ENCODE measurements at regions not wholly inside any gene's neighbourhood (a gene's known extent, or its start where the extent isn't known, plus 50 kb on each side); places are given as distances from the start of the nearest gene placed in this dataset.

GRCh38 chr5:152226191-152226590 lies 178.9 kb downstream of the NMUR2 start:
- Histone ChIP-seq H3K4me1 (ENCODE audit: control insufficient read depth, insufficient read depth, low read length) (no peaks in the 10 kb centered on the region), H3K9ac (ENCODE audit: low read length) (no peak overlapping the region), H3K27me3 (ENCODE audit: control insufficient read depth, insufficient read depth, low read length) (no peaks in the 10 kb centered on the region), H3K36me3 (ENCODE audit: control insufficient read depth, insufficient read depth, low read length) (no peaks in the 10 kb centered on the region), H3K27ac (ENCODE audit: low read depth, low read length) (no peak overlapping the region), H3K4me3 (ENCODE audit: low read depth, low read length) (no peak overlapping the region), H3K9me3 (ENCODE audit: control insufficient read depth, insufficient read depth, low read depth, low read length) (no peaks in the 10 kb centered on the region)

DNA sequence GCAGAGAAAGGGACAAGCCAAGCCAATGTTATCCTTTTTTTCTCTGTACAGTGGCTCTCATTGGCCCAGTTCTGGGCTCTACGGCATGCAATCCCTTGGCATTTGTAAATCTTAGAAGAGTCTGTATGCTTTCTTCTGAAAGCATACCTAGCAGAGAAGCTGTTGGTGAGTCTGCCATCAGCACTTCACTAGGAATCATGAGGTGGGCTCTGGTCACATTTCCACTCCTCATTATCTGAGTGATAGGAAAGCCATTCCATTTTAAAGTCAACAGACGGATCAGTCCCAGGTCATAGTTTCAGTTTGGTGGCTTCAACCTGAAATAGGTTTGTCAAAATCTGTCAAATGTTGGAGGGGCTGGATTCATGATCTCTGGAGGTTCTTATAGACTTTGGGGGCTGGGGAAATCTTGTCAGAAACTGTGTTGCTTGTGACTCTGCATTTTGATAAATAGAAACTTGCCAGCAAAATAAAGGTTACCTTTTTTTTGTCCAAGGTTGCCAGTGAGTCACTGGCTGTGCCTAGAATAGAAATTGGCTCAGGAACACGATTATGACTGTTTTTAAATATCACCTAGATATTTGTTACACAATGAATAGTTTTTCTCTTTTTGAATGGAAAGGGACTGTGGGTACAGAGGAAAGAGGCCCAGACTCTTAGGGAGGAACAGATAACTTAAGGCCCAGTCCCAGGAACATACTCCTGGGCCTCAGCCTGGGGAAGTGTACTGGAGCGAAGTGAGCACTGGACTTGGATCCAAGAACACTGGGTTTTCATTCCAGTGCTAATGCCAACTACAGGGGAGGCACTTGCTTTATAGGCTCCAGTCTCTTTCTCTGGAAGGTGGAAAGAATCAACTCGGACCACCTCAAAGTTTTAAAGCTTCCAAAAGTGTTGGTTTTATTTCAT lies 183.1 kb downstream of the NMUR2 start:
- Histone ChIP-seq H3K4me1 (ENCODE audit: control insufficient read depth, insufficient read depth, low read length) (no peaks in the 10 kb centered on the region), H3K9ac (ENCODE audit: low read length) (no peak overlapping the region), H3K9me3 (ENCODE audit: control insufficient read depth, insufficient read depth, low read depth, low read length) (no peaks in the 10 kb centered on the region), H3K36me3 (ENCODE audit: control insufficient read depth, insufficient read depth, low read length) (no peaks in the 10 kb centered on the region), H3K4me3 (ENCODE audit: low read depth, low read length) (no peak overlapping the region), H3K27ac (ENCODE audit: low read depth, low read length) (no peak overlapping the region), H3K27me3 (ENCODE audit: control insufficient read depth, insufficient read depth, low read length) (no peaks in the 10 kb centered on the region)

- Histone ChIP-seq H3K27ac (ENCODE audit: low read depth, low read length) (no peak overlapping the region), H3K27me3 (ENCODE audit: control insufficient read depth, insufficient read depth, low read length) (no peaks in the 10 kb centered on the region), H3K9me3 (ENCODE audit: control insufficient read depth, insufficient read depth, low read depth, low read length) (peaks cover 1% of the 10 kb centered on the region; the same call in 1 of the 2 replicates), H3K36me3 (ENCODE audit: control insufficient read depth, insufficient read depth, low read length) (no peaks in the 10 kb centered on the region), H3K4me1 (ENCODE audit: control insufficient read depth, insufficient read depth, low read length) (no peaks in the 10 kb centered on the region), H3K9ac (ENCODE audit: low read length) (no peak overlapping the region), H3K4me3 (ENCODE audit: low read depth, low read length) (no peak overlapping the region)
Measured at GRCh38 chr5:152218694-152219093, 186.4 kb downstream of the NMUR2 start.

DNA sequence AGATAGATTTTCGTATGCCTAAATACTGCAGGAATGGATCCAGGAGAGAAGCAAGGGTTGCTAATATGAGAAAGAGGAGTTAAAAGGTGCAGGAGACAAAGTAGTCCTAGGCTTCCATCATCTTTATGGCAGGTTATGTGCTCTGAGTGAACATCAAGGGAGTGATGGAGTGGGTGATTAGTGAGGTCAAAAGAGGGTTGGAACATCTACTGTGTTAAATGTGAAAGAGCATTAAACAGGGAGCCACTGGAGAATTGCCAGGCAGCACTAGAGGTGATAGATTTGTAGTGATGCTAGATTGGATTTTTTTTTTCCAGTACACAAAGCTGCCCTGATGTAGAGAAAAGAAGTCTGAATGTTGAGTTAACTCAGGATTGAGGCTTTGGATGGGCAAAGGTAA lies 199.3 kb downstream of the NMUR2 start:
- Histone ChIP-seq H3K27ac (ENCODE audit: low read depth, low read length) (no peak overlapping the region), H3K9me3 (ENCODE audit: control insufficient read depth, insufficient read depth, low read depth, low read length) (peaks cover 8% of the 10 kb centered on the region; the same call in 1 of the 2 replicates), H3K4me3 (ENCODE audit: low read depth, low read length) (no peak overlapping the region), H3K27me3 (ENCODE audit: control insufficient read depth, insufficient read depth, low read length) (no peaks in the 10 kb centered on the region), H3K4me1 (ENCODE audit: control insufficient read depth, insufficient read depth, low read length) (no peaks in the 10 kb centered on the region), H3K36me3 (ENCODE audit: control insufficient read depth, insufficient read depth, low read length) (no peaks in the 10 kb centered on the region), H3K9ac (ENCODE audit: low read length) (no peak overlapping the region)

- H3K4me1 ChIP-seq (ENCODE audit: control insufficient read depth, insufficient read depth, low read length): no peaks in the 10 kb centered on the region
- H3K27me3 ChIP-seq (ENCODE audit: control insufficient read depth, insufficient read depth, low read length): no peaks in the 10 kb centered on the region
- peaks cover 8% of the 10 kb centered on the region; the same call in 1 of the 2 replicates for H3K9me3 ChIP-seq (ENCODE audit: control insufficient read depth, insufficient read depth, low read depth, low read length)
- H3K9ac ChIP-seq (ENCODE audit: low read length): no peak overlapping the region
- H3K4me3 ChIP-seq (ENCODE audit: low read depth, low read length): no peak overlapping the region
- no peaks in the 10 kb centered on the region for H3K36me3 ChIP-seq (ENCODE audit: control insufficient read depth, insufficient read depth, low read length)
- no peak overlapping the region for H3K27ac ChIP-seq (ENCODE audit: low read depth, low read length)
Measured at GRCh38 chr5:152202321-152202720, 202.8 kb downstream of the NMUR2 start.

DNA sequence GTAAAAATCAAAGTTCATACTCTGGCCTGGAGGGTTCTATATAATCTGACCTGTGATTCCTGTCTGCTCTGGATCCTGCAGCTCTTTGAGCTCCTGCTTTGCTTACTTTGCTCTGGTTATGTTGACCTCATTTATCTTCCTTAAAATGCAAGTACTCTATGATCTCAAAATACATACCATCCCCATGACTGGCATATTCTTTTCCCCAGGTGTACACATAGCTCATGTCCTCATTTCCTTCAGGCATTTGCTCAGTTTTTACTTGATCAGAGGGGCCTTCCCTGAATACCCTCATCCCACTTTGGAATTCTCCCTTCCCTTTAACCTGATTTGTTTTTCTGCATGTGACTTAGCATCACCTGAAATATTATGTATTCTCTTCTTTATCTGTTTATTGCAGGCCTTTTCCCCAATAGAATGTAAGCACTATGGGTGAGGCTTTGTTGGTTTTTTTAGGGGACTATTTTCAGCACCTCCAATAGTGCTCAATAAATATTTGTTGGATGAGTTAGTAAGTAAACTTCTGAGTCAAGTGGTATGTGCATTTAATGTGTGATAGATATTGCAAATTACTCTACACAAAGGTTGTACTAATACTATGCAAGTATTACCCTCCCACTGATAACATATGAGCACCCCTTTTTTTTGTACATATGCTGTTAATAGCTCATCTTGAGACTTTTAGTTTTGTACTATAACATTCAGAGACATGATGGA lies 211.5 kb downstream of the NMUR2 start:
- no peaks in the 10 kb centered on the region for H3K27me3 ChIP-seq (ENCODE audit: control insufficient read depth, insufficient read depth, low read length)
- H3K36me3 ChIP-seq (ENCODE audit: control insufficient read depth, insufficient read depth, low read length): no peaks in the 10 kb centered on the region
- no peaks in the 10 kb centered on the region for H3K4me1 ChIP-seq (ENCODE audit: control insufficient read depth, insufficient read depth, low read length)
- H3K27ac ChIP-seq (ENCODE audit: low read depth, low read length): no peak overlapping the region
- no peak overlapping the region for H3K4me3 ChIP-seq (ENCODE audit: low read depth, low read length)
- H3K9ac ChIP-seq (ENCODE audit: low read length): no peak overlapping the region
- H3K9me3 ChIP-seq (ENCODE audit: control insufficient read depth, insufficient read depth, low read depth, low read length): no peaks in the 10 kb centered on the region

GRCh38 chr5:152188251-152188650 lies 216.8 kb downstream of the NMUR2 start:
- Histone ChIP-seq H3K27me3 (ENCODE audit: control insufficient read depth, insufficient read depth, low read length) (no peaks in the 10 kb centered on the region), H3K9me3 (ENCODE audit: control insufficient read depth, insufficient read depth, low read depth, low read length) (0 out of 2 replicates have a peak, but pooled peaks cover 4% of the 10 kb centered on the region), H3K27ac (ENCODE audit: low read depth, low read length) (no peak overlapping the region), H3K36me3 (ENCODE audit: control insufficient read depth, insufficient read depth, low read length) (no peaks in the 10 kb centered on the region), H3K4me1 (ENCODE audit: control insufficient read depth, insufficient read depth, low read length) (no peaks in the 10 kb centered on the region), H3K9ac (ENCODE audit: low read length) (no peak overlapping the region), H3K4me3 (ENCODE audit: low read depth, low read length) (no peak overlapping the region)

- Histone ChIP-seq H3K9me3 (ENCODE audit: control insufficient read depth, insufficient read depth, low read depth, low read length) (0 out of 2 replicates have a peak, but pooled peaks cover 4% of the 10 kb centered on the region), H3K4me3 (ENCODE audit: low read depth, low read length) (no peak overlapping the region), H3K9ac (ENCODE audit: low read length) (no peak overlapping the region), H3K36me3 (ENCODE audit: control insufficient read depth, insufficient read depth, low read length) (no peaks in the 10 kb centered on the region), H3K4me1 (ENCODE audit: control insufficient read depth, insufficient read depth, low read length) (no peaks in the 10 kb centered on the region), H3K27ac (ENCODE audit: low read depth, low read length) (no peak overlapping the region), H3K27me3 (ENCODE audit: control insufficient read depth, insufficient read depth, low read length) (no peaks in the 10 kb centered on the region)
Measured at GRCh38 chr5:152187668-152188067, 217.4 kb downstream of the NMUR2 start.

DNA sequence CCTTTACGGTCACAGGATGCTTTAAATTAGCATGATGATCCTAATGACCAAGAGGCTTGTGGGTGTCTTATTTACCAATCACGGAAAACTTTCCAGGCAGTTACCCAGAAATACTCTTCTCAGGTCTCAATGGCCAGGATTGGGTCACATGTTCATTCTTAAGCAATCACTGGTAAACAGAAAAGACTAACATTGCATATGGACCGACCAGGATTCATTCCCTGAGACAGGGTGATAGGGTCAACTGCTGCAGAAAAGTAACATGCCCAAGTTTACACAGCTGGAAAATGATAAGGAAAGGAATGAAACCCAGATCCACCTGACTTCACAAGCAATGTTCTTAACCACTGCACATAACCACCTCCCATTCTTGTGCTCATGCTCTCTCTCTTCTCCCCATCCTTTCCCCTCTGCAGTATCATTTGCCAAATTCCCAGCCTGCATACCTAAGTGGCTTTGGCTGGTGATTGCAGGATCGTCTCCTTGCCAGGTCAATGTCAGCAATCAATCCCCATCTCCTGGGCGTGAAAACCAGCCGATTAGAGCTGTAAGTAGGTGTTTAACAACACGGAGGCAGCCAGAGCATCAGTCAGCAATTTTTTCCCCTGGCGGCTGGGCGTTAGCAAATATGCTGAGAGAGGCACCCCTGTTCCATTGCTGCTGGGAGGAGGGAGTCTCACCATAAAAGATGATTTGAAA lies 219.4 kb downstream of the NMUR2 start:
- H3K9me3 ChIP-seq (ENCODE audit: control insufficient read depth, insufficient read depth, low read depth, low read length): 0 out of 2 replicates have a peak, but pooled peaks cover 8% of the 10 kb centered on the region
- H3K27ac ChIP-seq (ENCODE audit: low read depth, low read length): no peak overlapping the region

GRCh38 chr5:152184266-152184665 lies 220.8 kb downstream of the NMUR2 start:
- Histone ChIP-seq H3K27ac (ENCODE audit: low read depth, low read length) (no peak overlapping the region), H3K36me3 (ENCODE audit: control insufficient read depth, insufficient read depth, low read length) (no peaks in the 10 kb centered on the region), H3K4me3 (ENCODE audit: low read depth, low read length) (no peak overlapping the region), H3K9me3 (ENCODE audit: control insufficient read depth, insufficient read depth, low read depth, low read length) (peaks cover 19% of the 10 kb centered on the region), H3K27me3 (ENCODE audit: control insufficient read depth, insufficient read depth, low read length) (no peaks in the 10 kb centered on the region), H3K9ac (ENCODE audit: low read length) (no peak overlapping the region), H3K4me1 (ENCODE audit: control insufficient read depth, insufficient read depth, low read length) (no peaks in the 10 kb centered on the region)

More for the DNA sequence above, 219.4 kb downstream of the NMUR2 start:
- Histone ChIP-seq H3K4me3 (ENCODE audit: low read depth, low read length) (no peak overlapping the region), H3K9ac (ENCODE audit: low read length) (no peak overlapping the region), H3K27me3 (ENCODE audit: control insufficient read depth, insufficient read depth, low read length) (no peaks in the 10 kb centered on the region), H3K4me1 (ENCODE audit: control insufficient read depth, insufficient read depth, low read length) (no peaks in the 10 kb centered on the region), H3K36me3 (ENCODE audit: control insufficient read depth, insufficient read depth, low read length) (no peaks in the 10 kb centered on the region)
